ENCODE measurements at regions not wholly inside any gene's neighbourhood (a gene's known extent, or its start where the extent isn't known, plus 50 kb on each side); places are given as distances from the start of the nearest gene placed in this dataset.
"Not testable (repeated sequence)": the region's sequence is repeated elsewhere in the genome, so short reads cannot be mapped to it uniquely, and the experiment has no call there.

GRCh38 chr12:19572920-19573558 is 133.7 kb downstream of the AEBP2 start:
- no peak for DNase-seq

GRCh38 chr12:19573866-19574265 is 134.6 kb downstream of the AEBP2 start:
- DNase-seq, result no peak

DNA sequence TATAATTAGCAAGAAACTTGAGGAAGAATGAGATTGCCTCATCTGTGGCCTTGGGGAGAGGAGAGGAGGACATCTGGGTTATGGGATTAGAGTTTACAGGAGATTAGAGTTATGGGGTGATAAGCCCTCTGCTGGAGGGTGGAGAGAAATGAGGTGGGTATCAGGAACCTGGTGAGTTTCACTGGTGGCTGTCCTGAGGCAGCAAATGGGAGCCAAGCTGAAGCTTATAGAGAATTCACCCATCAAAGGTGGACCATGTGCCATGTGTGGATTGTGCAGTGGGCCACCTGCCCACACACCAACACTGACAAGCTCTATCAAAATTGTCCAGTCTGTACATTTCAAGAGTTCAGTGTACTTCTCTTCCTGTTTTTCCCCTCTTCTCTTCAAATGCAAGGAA is 135.3 kb downstream of the AEBP2 start:
- no peak for DNase-seq

DNA sequence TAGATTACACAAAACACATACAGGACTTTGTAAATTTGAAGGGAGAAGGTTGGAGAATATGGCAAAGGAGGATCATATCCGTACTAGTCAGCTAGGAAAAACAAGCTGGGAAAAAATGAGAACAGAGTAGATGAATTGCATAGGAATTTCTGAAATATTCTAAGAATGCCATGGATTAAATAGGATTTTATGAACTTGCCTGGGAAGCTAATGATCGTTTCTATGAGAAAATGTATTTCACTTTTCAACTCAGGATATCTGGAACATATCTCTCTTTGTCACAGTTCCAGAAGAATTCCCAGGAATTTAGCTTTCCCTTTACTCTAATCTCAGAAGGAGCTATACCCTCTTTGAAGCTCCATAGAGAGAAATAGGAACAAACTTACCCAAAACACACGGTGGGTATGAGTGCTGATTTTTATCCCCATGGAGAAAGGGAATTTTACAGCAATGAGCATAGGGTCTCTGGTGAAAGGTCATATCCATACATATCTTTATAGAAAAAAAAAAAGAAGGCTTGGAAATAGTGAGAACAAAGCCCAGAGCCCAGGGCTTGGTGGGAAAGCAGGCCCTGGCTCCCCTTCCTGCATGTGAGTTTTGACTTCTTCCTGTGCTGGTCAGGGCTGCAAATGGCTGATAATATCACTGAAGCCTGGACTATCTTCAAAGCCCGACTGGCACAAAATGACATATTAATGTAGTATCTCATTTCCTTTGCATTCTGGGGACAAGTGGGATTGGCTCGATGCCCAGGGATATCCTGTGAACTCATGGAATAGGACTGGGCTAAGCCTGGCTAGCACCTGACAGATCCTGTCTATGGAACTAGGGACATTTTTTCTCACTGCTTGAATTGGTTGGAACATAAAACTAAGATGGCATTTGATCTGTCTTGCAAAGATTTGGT is 136.3 kb downstream of the AEBP2 start:
- no peak for DNase-seq

DNA sequence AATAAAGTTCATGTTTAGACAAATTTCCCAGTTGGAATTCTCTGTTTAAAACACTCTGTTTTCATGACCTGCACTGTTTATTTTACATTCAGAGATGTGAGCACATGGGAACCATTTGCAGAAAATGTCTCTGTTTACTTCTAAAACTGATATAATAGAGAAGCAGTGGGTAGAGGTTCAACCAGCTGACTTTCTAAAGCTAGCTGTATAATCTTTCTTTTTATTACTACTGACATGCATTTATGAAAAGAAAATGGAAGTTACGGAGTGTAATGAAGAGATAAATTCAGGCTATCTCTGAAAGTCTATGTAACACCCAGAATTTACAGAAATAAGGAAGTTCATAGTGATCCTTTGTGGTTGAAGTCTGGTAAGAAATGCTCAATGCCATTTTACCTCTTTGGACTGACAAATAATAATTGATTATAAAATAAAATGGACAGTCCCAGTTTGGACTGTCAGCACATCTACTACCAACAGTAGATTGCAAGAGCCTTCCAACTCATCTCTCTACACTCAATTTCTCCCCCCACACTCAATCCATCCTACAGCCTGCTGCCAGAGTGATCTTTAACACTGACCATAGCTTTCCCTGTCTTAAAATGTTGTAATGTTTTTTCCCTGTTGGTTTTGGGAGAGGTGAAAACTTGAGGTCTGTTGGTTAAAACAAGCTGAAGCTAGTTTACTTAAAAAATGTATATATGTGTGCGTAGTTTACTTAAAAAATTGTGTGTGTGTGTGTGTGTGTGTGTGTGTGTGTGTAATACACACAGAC is 137.4 kb downstream of the AEBP2 start:
- DNase-seq, result no peak

- DNase-seq, result no peak
These were observed 137.9 kb downstream of the AEBP2 start for GRCh38 chr12:19577281-19577530.

DNA sequence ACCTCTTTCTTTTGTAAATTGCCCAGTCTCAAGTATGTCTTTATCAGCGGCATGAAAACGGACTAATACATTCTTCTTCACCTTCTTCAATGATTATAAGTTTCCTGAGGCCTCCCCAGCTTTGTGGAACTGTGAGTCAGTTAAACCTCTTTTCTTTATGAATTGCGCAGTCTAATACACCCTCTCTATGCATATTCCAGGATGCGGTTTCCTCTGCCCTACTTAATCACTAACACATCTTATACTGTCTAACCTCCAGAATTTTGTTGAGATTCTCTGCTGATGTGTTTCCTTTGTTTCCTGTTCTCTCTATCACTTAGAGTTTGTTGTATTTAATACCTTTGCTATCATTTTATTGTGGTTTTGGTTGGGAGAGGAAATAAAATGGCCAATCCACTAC is 145.4 kb downstream of the AEBP2 start:
- DNase-seq, result no peak

DNA sequence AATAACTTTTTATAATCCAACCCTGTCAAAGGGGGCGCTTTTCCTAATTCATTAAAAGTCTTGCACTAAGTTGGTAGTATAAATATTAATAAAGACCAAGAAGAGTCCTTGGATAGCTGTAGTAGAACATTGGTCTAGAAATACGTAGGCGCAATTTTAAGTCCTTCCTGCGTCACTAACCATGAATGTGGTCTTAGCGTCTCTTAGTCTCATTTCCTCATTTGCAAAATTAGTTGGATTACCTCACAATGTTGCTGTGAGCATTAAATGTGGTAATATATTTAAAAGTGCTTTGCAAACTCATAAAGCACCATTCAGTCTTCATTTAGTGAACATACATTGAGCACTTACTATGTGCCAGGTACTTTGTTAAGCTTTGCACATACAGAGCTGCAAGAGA is 149.7 kb downstream of the AEBP2 start:
- no peak for DNase-seq

GRCh38 chr12:19591951-19592350 is 152.7 kb downstream of the AEBP2 start:
- DNase-seq, result no peak

DNA sequence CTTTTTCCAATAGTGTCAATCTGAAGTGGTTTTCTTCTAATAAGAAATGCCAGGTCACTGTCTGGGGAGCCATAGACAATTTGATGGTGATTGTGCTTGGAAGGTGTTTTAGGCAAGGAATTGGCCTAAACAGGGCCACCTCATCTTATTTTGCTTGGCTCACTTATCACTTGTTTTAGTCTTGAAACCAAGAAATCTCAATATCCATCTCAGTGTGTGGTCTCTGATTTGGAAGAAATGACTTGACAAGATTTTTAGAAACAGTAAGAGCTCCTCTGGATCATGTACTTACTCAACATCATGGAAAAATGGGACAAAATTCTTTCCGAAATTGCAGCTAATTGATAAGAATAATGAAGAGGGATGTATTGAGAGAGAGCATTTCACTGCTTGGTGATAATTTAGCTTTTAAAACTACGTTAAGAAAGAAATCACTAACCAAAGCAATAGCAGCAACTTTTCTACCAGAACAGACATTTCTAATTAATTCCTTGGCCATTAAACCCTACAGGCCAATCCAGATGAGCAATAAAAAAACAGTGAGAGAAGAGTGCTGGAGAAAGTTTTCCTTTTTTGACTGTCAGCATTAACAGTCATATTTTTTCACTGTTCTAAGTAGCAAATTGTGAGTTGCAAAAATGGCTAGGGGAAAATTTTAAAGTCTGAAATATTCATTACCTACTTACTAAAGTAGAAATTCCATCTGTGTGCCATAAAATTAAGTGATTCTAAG is 157.3 kb downstream of the AEBP2 start:
- DNase-seq, result no peak

DNA sequence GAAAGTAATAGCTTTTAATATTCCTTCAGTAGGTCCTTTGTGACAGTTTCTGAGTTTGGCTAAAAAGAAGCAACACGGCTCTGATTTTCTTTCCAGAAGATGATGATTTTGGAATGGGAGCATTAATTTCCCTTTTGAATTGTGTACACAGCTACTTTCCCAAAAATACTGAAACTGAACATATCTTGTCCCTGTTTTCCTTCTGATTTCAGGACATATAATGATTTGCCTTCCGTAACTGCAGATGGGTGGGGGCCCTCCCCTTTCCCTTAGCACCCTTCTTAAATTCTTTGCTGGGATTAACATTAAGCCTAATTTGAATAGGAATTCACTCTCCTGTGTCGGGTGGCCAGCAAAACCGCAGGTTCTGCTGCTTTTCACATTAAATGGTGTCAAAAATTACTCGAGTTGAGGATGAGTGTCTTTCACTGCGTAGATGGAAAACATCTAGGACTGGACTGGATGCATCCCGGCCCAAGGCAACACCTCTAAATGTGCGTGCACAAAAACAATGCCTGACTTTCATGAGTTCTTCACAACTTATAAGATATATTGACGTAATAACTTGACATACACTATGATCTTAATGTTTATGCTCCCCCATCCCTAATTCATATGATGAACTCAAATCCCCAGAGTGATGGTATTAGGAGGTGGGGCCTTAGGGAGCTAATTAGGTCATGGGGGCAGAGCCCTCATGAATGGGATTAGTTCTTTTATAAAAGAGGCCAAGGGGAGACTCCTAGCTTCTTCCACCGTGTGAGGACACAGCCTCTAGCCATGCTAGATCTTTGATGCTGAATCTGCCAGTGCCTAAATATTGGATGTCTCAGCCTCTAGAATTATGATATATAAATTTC is 158.1 kb downstream of the AEBP2 start:
- no peak for DNase-seq

- no peak for DNase-seq
These were observed 166.4 kb downstream of the AEBP2 start for GRCh38 chr12:19605720-19606119.

- no peak for DNase-seq
These were observed 168.7 kb downstream of the AEBP2 start for GRCh38 chr12:19608039-19608438.

DNA sequence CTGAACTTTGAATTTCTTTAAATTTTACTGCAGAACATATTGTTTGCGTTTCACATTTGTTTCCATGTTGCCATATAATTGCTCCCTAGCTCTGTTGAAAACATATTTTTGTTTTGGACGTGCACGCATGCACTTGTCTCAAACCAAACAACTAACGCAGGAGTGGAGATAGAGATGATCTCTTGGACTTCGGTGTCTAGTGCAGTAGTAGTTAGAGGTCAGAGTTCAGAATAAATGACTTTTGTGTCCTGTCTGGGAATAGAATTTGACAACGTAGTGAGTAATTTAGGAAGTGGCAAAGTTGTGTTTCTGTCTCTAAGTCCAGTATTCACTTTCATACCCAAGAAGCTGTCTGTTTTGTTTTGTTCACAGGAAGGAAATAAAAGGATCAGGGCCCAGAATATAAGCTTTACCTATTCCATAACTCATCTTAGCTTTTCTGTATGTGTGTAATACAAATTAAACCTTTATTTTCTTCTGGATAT is 173.8 kb downstream of the AEBP2 start:
- no peak for DNase-seq

DNA sequence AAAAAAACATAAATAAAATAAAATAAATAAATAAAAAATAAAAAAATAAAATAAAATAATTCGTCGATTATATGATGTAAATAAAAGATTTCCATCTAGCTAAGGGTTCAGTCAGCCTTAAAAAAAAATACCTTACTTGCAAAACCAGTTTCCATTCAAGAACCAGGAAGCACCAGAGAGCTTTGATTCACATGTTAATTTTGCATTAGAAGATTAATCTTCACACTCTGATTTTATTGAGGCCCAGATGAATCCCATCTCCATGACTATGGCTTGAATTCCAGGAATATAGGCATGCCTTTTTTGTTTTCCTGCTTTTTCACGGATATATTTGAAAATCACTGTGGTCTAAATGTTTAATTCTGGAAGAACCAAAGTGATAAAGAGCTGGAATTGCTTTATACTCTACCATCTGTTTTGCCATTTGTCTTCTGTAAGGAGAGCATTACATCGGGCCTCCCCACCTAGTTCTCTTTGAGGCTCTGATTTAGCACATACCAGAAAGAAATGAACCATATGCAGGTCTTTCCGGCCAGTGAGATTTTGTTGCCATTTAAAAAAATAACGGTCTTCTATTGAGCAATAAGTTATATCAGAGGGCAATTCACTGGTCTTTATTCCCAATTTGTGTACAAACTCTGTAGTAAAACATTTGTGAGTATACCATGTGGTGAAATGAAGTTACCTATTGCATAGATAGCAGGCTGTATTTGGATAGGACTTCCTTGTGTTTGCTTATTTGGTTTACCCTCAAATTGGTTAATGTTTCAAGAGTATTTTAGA is 175.5 kb downstream of the AEBP2 start:
- no peak for DNase-seq

GRCh38 chr12:19615384-19615725 is 176.1 kb downstream of the AEBP2 start:
- no peak for DNase-seq

GRCh38 chr12:19616781-19617180 is 177.5 kb downstream of the AEBP2 start:
- DNase-seq, result no peak

GRCh38 chr12:19620222-19620621 is 180.9 kb downstream of the AEBP2 start:
- no peak for DNase-seq

GRCh38 chr12:19623751-19624399 is 184.6 kb downstream of the AEBP2 start:
- no peak for DNase-seq

DNA sequence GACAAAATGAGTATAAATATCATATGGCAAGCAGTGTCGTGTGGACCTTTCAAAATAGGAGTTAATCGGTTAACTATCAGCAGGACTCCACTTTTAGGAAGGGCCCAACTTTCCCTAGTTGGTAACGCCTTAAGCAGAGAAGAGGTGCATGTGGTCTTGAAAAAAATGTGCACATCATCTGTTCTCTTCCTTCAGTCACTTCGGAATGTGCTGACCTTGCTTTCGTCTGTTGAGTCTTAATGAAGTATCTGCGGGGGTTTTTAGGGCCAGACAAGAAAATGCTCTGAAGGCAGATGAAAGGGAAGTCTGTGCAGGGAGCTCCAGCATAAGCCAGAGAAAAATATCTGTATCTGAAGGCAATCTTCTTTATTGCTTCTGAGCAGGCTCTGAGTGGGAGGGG is 185.2 kb downstream of the AEBP2 start:
- DNase-seq, result no peak

- not testable (repeated sequence) for DNase-seq
These were observed 186.3 kb downstream of the AEBP2 start for GRCh38 chr12:19625551-19625950.
